HPDE6-E6E7 (cell line): ENCODE measurements at regions not wholly inside any gene's neighbourhood (a gene's known extent, or its start where the extent isn't known, plus 50 kb on each side); places are given as distances from the start of the nearest gene placed in this dataset.

ENCODE experiments used
- DNase-seq: peaks from one replicate; pipeline ENCODE4 v3.0.0; 2011; ENCODE audit warnings: missing footprints; ENCODE audit errors: extremely low spot score

- DNase-seq = no peak
Measured at GRCh38 chr12:38555620-38556591, 239.3 kb downstream of the ALG10B start.

GRCh38 chr12:38556647-38557046, 240.1 kb downstream of the ALG10B start:
- no peak for DNase-seq

DNA sequence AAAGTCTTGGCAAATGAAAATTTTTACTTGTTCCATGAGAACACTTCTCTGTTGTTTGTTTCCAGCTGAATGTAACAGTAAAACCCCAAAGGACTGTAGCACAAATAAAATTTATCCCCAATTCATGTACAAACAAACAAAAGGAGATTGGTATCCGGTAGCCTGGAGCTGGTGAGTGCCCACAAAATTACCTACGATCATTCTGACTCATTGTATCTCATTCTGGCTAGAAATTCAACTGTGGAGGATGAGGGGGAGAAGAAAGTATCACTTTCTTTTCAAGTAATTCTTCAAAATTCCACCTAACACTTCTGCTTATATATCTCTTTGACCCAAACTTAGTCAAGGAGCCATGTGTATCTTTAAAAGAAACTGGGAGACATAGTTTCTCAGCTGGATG, 268.5 kb downstream of the ALG10B start:
- no peak for DNase-seq

DNA sequence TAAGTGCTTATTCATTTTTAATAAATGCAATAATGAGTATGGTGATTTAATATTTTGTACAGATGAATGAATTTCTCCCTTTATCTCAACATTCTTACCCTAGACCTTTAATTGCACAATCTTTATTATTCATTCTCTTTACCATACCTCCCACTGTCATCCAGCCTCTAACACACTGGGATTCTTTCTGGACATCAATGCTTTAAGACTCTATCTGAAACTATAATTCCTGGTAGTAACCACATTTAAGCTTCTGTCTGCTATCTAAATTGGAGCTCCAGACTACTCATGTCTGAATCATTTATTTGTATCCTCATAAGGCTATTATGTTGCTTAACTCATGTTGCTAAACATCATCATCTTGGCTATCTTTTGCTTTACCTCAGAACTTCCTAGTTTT, 270.2 kb downstream of the ALG10B start:
- DNase-seq = peak; percentile 2

DNA sequence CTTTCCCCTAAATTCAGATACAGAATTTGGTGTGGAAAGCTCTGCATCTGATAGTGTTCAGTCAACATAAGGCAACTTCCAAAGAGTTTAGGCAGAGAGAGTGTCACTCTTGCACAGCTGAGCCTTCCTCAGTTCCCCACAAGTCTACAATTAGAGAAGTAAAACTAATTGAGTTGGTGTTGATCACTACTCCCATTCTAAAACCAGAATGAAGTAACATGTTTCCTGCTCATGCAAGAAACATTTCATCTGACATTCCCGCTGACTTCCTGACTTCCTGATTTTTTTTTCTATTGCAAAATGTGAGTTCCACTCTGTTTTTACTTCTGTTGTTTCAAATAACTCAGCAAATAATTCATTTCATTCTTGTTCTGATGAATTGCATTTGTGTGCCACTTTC, 271.0 kb downstream of the ALG10B start:
- DNase-seq = no peak

GRCh38 chr12:38588624-38589305, 272.2 kb downstream of the ALG10B start:
- DNase-seq = no peak

DNA sequence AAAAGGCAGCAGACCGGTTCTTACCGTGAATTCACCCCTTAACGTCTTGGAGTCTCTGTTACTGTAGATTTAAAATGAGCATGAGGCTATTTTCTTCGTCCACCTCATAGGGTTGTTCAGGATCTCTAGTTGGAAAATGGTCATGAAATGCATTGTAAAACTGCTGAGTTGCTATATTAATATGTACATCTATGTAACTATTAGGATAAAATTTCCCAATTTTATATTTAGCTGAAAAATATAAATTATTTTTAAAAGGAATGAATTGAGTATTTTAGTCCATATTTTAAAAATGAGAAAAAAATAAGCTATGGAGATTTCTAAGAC, 272.7 kb downstream of the ALG10B start:
- DNase-seq = no peak

GRCh38 chr12:38601949-38602348, 285.4 kb downstream of the ALG10B start:
- no peak for DNase-seq
